Loucy (cell line): ENCODE measurements at regions not wholly inside any gene's neighbourhood (a gene's known extent, or its start where the extent isn't known, plus 50 kb on each side); places are given as distances from the start of the nearest gene placed in this dataset.

Source experiments
- H2AFZ ChIP-seq: fragments of 200-600 bp; sonication (generic); 2 replicates; pipeline ENCODE4 v1.6.0; 2016; ENCODE audit warnings: antibody characterized with exemption, mild to moderate bottlenecking, low read length, moderate library complexity
- H3F3A ChIP-seq: fragments of 200-600 bp; 2 replicates; pipeline ENCODE4 v1.6.0; 2016; ENCODE audit warnings: antibody characterized with exemption, low read depth, mild to moderate bottlenecking
- H3K27me3 ChIP-seq: fragments of 200-600 bp; sonication (generic); 2 replicates; pipeline ENCODE4 v1.6.1; 2014; ENCODE audit warnings: low read length, mild to moderate bottlenecking; ENCODE audit not compliant: insufficient read depth, poor library complexity, severe bottlenecking
- H3K36me3 ChIP-seq: fragments of 200-600 bp; sonication (generic); 2 replicates; pipeline ENCODE4 v1.6.1; 2016; ENCODE audit warnings: low read length; ENCODE audit not compliant: insufficient read depth
- H3K4me1 ChIP-seq: fragments of 200-600 bp; sonication (generic); 2 replicates; pipeline ENCODE4 v1.5.1; 2014; ENCODE audit warnings: low read length, mild to moderate bottlenecking; ENCODE audit not compliant: insufficient read depth, poor library complexity, severe bottlenecking
- H3K4me2 ChIP-seq: fragments of 200-600 bp; sonication (generic); 2 replicates; pipeline ENCODE4 v1.6.0; 2014; ENCODE audit warnings: antibody characterized with exemption, low read length, low read depth, mild to moderate bottlenecking; ENCODE audit not compliant: poor library complexity, severe bottlenecking
- H3K4me3 ChIP-seq: fragments of 200-600 bp; sonication (generic); 2 replicates; pipeline ENCODE4 v1.5.1; 2014; ENCODE audit warnings: low read length, mild to moderate bottlenecking, mixed read lengths; ENCODE audit not compliant: poor library complexity, severe bottlenecking
- H3K79me2 ChIP-seq: fragments of 200-600 bp; sonication (generic); 2 replicates; pipeline ENCODE4 v1.6.1; 2014; ENCODE audit warnings: low read length; ENCODE audit not compliant: insufficient read depth
- H3K9ac ChIP-seq: fragments of 200-600 bp; sonication (generic); 2 replicates; pipeline ENCODE4 v1.6.0; 2014; ENCODE audit warnings: mild to moderate bottlenecking, low read depth, low read length, moderate library complexity; ENCODE audit not compliant: poor library complexity, severe bottlenecking
- H3K9me2 ChIP-seq: fragments of 200-600 bp; sonication (generic); replicated peaks from 2 replicates; pipeline ENCODE4 v1.6.1; 2016; ENCODE audit warnings: low read depth, low read length, mixed read lengths
- H3K9me3 ChIP-seq: fragments of 200-600 bp; sonication (generic); 2 replicates; pipeline ENCODE4 v1.6.1; 2014; ENCODE audit warnings: mild to moderate bottlenecking, antibody characterized with exemption, low read length, low read depth; ENCODE audit not compliant: insufficient read depth
- H4K20me1 ChIP-seq: fragments of 200-600 bp; sonication (generic); 2 replicates; pipeline ENCODE4 v1.6.0; 2014; ENCODE audit warnings: antibody characterized with exemption, low read length, mild to moderate bottlenecking; ENCODE audit not compliant: insufficient read depth, poor library complexity, severe bottlenecking
- CTCF ChIP-seq: fragments of 200-600 bp; sonication (generic); conservative IDR thresholded peaks from 2 replicates; pipeline ENCODE4 v1.5.1; 2014; ENCODE audit warnings: mild to moderate bottlenecking, antibody characterized with exemption, low read length
- EZH2phosphoT487 ChIP-seq: fragments of 200-600 bp; IDR thresholded peaks from 2 replicates; pipeline ENCODE4 v1.6.1; 2018; ENCODE audit warnings: antibody characterized with exemption, mild to moderate bottlenecking, moderate library complexity, borderline replicate concordance

- no peaks in the 10 kb centered on the region for H4K20me1 ChIP-seq
- no peaks in the 10 kb centered on the region for H3K36me3 ChIP-seq
- no peaks in the 10 kb centered on the region for H3K79me2 ChIP-seq
- no peak overlapping the region for H3K4me2 ChIP-seq
- H2AFZ ChIP-seq = no peak overlapping the region
- H3F3A ChIP-seq = no peaks in the 10 kb centered on the region
- H3K9me3 ChIP-seq = no peaks in the 10 kb centered on the region
- no peaks in the 10 kb centered on the region for H3K27me3 ChIP-seq
- no peak overlapping the region for H3K9ac ChIP-seq
- no peaks in the 10 kb centered on the region for H3K4me1 ChIP-seq
- H3K4me3 ChIP-seq = no peak overlapping the region
- H3K9me2 ChIP-seq = no peaks in the 10 kb centered on the region
- TF ChIP-seq EZH2phosphoT487 (no peak), CTCF (no peak)
These were observed 209.2 kb downstream of the MBL2 start for GRCh38 chr10:52563360-52563759.

GRCh38 chr10:52566471-52567246 is 205.9 kb downstream of the MBL2 start:
- peak overlapping the region; percentile 89; the same call in 1 of the 2 replicates for H2AFZ ChIP-seq
- TF ChIP-seq EZH2phosphoT487 (no peak), CTCF (peak; percentile 70)
- H3K27me3 ChIP-seq = no peaks in the 10 kb centered on the region
- H3K9me3 ChIP-seq = no peaks in the 10 kb centered on the region
- no peaks in the 10 kb centered on the region for H3K36me3 ChIP-seq
- H3K4me3 ChIP-seq = no peak overlapping the region
- H3F3A ChIP-seq = no peaks in the 10 kb centered on the region
- H3K4me2 ChIP-seq = peak overlapping the region; percentile 4
- no peaks in the 10 kb centered on the region for H3K79me2 ChIP-seq
- no peaks in the 10 kb centered on the region for H3K4me1 ChIP-seq
- no peaks in the 10 kb centered on the region for H4K20me1 ChIP-seq
- H3K9me2 ChIP-seq = no peaks in the 10 kb centered on the region
- no peak overlapping the region for H3K9ac ChIP-seq

GRCh38 chr10:52567247-52567580 is 205.4 kb downstream of the MBL2 start:
- no peak for TF ChIP-seq EZH2phosphoT487
- TF ChIP-seq CTCF = no peak; the same call in 1 of the 2 replicates
- Histone ChIP-seq H3K79me2 (no peaks in the 10 kb centered on the region), H3K27me3 (no peaks in the 10 kb centered on the region), H3K4me2 (no peak overlapping the region), H4K20me1 (no peaks in the 10 kb centered on the region), H3K9me3 (no peaks in the 10 kb centered on the region), H3K9me2 (no peaks in the 10 kb centered on the region), H2AFZ (no peak overlapping the region), H3K9ac (no peak overlapping the region), H3K4me1 (no peaks in the 10 kb centered on the region), H3K36me3 (no peaks in the 10 kb centered on the region), H3K4me3 (no peak overlapping the region), H3F3A (no peaks in the 10 kb centered on the region)
